ENCODE measurements at regions not wholly inside any gene's neighbourhood (a gene's known extent, or its start where the extent isn't known, plus 50 kb on each side); places are given as distances from the start of the nearest gene placed in this dataset.

DNA sequence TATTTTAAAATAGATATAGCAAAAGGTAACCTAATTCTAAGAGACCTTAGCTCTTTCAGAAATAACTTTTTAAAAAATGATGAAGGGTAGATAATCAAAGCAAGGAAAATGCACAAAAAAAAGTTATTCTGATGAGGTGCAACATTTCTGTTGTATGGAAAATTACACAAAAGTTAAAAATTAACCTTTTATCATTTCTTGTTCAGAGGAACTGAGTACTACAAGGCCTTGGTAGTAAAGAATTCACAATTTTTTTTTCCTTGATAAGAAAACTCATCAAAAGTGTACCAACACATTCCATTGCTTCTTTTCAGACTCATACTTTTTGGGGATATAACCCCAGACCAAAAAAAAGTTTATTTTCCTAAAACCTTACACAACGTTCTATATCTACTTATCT is 213.0 kb downstream of the IL15 start:
- no peak for FAIRE-seq
- no TSS peak for BruUV-seq (replicated peaks)
- H3K36me3 ChIP-seq (ENCODE audit: control insufficient read depth, insufficient read depth, low read length) = no peaks in the 10 kb centered on the region
- no peak for DNase-seq (ENCODE audit: extremely low read depth in 1 of 4, low spot score in 3 of 4)
- intact Hi-C loops (cut with micrococcal nuclease) (no loop called here), in situ Hi-C loops (cut with MboI) (no loop called here)
- no peak overlapping the region for H3K4me3 ChIP-seq
- no peak overlapping the region for H3K27ac ChIP-seq (ENCODE audit: extremely low read depth, low read depth, low read length)
- no peak overlapping the region for H3K9ac ChIP-seq (ENCODE audit: insufficient read depth in 1 of 2, low read depth in 2 of 2, low read length in 2 of 2)
- H3K27me3 ChIP-seq (ENCODE audit: control insufficient read depth in 2 of 2, insufficient read depth in 2 of 2, low read length in 2 of 2) = no peaks in the 10 kb centered on the region
- no peak overlapping the region for H2AFZ ChIP-seq (ENCODE audit: low read depth, low read length)
- no peak for ATAC-seq
- 0% methylated on average over 1 of the region's 1 CpG for WGBS (ENCODE audit: insufficient coverage, low coverage, missing lambda C conversion rate)
- H3K9me1 ChIP-seq (ENCODE audit: control insufficient read depth, insufficient read depth, low read length) = no peaks in the 10 kb centered on the region
- no peak overlapping the region for H3K4me2 ChIP-seq (ENCODE audit: insufficient read depth, low read length)
- H3K4me1 ChIP-seq (replicated peaks in 1 of 2; ENCODE audit: control insufficient read depth in 2 of 2, insufficient read depth in 2 of 2, low read length in 2 of 2) = no peaks in the 10 kb centered on the region
- H3K79me2 ChIP-seq (ENCODE audit: control insufficient read depth, insufficient read depth, low read length) = no peaks in the 10 kb centered on the region
- no peaks in the 10 kb centered on the region for H4K20me1 ChIP-seq (replicated peaks; ENCODE audit: control insufficient read depth, insufficient read depth, low read length)
- POLR2A ChIA-PET = no interaction called here
- CTCF ChIA-PET (ENCODE audit: low intra/inter-chr PET ratio) = no interaction called here
- H3K9me3 ChIP-seq (replicated peaks; ENCODE audit: control insufficient read depth, insufficient read depth, low read depth, low read length) = no peaks in the 10 kb centered on the region
- no peak for TF ChIP-seq CREM (IDR thresholded peaks at IDR 0.05; ENCODE audit: low read depth)
- TF ChIP-seq ZC3H11A (IDR thresholded peaks at IDR 0.05; ENCODE audit: low read depth, low read length) = no peak
- no peak for TF ChIP-seq IRF9 (tag; IDR thresholded peaks at IDR 0.05)
- TF ChIP-seq, protein P1, sequence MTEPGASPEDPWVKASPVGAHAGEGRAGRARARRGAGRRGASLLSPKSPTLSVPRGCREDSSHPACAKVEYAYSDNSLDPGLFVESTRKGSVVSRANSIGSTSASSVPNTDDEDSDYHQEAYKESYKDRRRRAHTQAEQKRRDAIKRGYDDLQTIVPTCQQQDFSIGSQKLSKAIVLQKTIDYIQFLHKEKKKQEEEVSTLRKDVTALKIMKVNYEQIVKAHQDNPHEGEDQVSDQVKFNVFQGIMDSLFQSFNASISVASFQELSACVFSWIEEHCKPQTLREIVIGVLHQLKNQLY (CRISPR knock-in tag; conservative IDR thresholded peaks at IDR 0.05) = no peak
- no peak for TF ChIP-seq ARID1B (IDR thresholded peaks at IDR 0.05)
- TF ChIP-seq PYGO2 (tag; IDR thresholded peaks at IDR 0.05) = no peak
- TF ChIP-seq PHF8 (IDR thresholded peaks at IDR 0.05; ENCODE audit: borderline replicate concordance, low read length) = no peak
- TF ChIP-seq ZNF184 (CRISPR knock-in tag; IDR thresholded peaks at IDR 0.05) = no peak
- no peak for TF ChIP-seq CHD2 (IDR thresholded peaks at IDR 0.05; ENCODE audit: low read depth, low read length)
- no peak for TF ChIP-seq POLR3A (IDR thresholded peaks at IDR 0.05; ENCODE audit: borderline replicate concordance, extremely low read depth, insufficient read depth, insufficient read length)
- no peak for TF ChIP-seq HMG20A (CRISPR knock-in tag; conservative IDR thresholded peaks at IDR 0.05)
- no peak for TF ChIP-seq MIER1 (IDR thresholded peaks at IDR 0.05; ENCODE audit: low read depth)
- no peak for TF ChIP-seq ZNF830 (CRISPR knock-in tag; IDR thresholded peaks at IDR 0.05)
- TF ChIP-seq ZBTB5 (IDR thresholded peaks at IDR 0.05) = no peak

All from K562 (cell line).